ENCODE measurements at regions not wholly inside any gene's neighbourhood (a gene's known extent, or its start where the extent isn't known, plus 50 kb on each side); places are given as distances from the start of the nearest gene placed in this dataset.
"Not testable (repeated sequence)": the region's sequence is repeated elsewhere in the genome, so short reads cannot be mapped to it uniquely, and the experiment has no call there.

- H3K4me3 ChIP-seq (ENCODE audit: low read depth, low read length): no peak overlapping the region
- no peak for TF ChIP-seq CTCF (conservative IDR thresholded peaks at IDR 0.05; ENCODE audit: low read depth, low read length)
- no peak for DNase-seq (ENCODE audit: low read depth)
Measured at GRCh38 chrY:7837046-7837445, 925.5 kb upstream of the AMELY start.

- no peak for DNase-seq (ENCODE audit: low read depth)
- H3K4me3 ChIP-seq (ENCODE audit: low read depth, low read length): no peak overlapping the region
- no peak for TF ChIP-seq CTCF (conservative IDR thresholded peaks at IDR 0.05; ENCODE audit: low read depth, low read length)
Measured at GRCh38 chrY:7836366-7836765, 924.8 kb upstream of the AMELY start.

- no peak overlapping the region for H3K4me3 ChIP-seq (ENCODE audit: low read depth, low read length)
- TF ChIP-seq CTCF (conservative IDR thresholded peaks at IDR 0.05; ENCODE audit: low read depth, low read length): no peak
- no peak for DNase-seq (ENCODE audit: low read depth)
Measured at GRCh38 chrY:7835416-7835815, 923.9 kb upstream of the AMELY start.

- no peak for TF ChIP-seq CTCF (conservative IDR thresholded peaks at IDR 0.05; ENCODE audit: low read depth, low read length)
- no peak for DNase-seq (ENCODE audit: low read depth)
- H3K4me3 ChIP-seq (ENCODE audit: low read depth, low read length): no peak overlapping the region
Measured at GRCh38 chrY:7834284-7834683, 922.7 kb upstream of the AMELY start.

GRCh38 chrY:7830881-7831280 is 919.3 kb upstream of the AMELY start:
- H3K4me3 ChIP-seq (ENCODE audit: low read depth, low read length); DNase-seq (ENCODE audit: low read depth): not testable (repeated sequence)

GRCh38 chrY:7826533-7826932 is 915.0 kb upstream of the AMELY start:
- DNase-seq (ENCODE audit: low read depth): no peak
- no peak for TF ChIP-seq CTCF (conservative IDR thresholded peaks at IDR 0.05; ENCODE audit: low read depth, low read length)
- no peak overlapping the region for H3K4me3 ChIP-seq (ENCODE audit: low read depth, low read length)

GRCh38 chrY:7825874-7826273 is 914.3 kb upstream of the AMELY start:
- H3K4me3 ChIP-seq (ENCODE audit: low read depth, low read length): no peak overlapping the region
- no peak for TF ChIP-seq CTCF (conservative IDR thresholded peaks at IDR 0.05; ENCODE audit: low read depth, low read length)
- no peak for DNase-seq (ENCODE audit: low read depth)

Data from epithelial cell of proximal tubule (primary cell).